Pons (tissue), 1 donor: ENCODE measurements at regions not wholly inside any gene's neighbourhood (a gene's known extent, or its start where the extent isn't known, plus 50 kb on each side); places are given as distances from the start of the nearest gene placed in this dataset.
A peak's percentile ranks its signal among the peaks of the same experiment; 100 is the strongest.
"Not testable (repeated sequence)": the region's sequence is repeated elsewhere in the genome, so short reads cannot be mapped to it uniquely, and the experiment has no call there.

Experiments
- DNase-seq: peaks from one replicate; pipeline ENCODE4 v3.0.0-alpha.2; 2016; ENCODE audit warnings: low spot score

DNA sequence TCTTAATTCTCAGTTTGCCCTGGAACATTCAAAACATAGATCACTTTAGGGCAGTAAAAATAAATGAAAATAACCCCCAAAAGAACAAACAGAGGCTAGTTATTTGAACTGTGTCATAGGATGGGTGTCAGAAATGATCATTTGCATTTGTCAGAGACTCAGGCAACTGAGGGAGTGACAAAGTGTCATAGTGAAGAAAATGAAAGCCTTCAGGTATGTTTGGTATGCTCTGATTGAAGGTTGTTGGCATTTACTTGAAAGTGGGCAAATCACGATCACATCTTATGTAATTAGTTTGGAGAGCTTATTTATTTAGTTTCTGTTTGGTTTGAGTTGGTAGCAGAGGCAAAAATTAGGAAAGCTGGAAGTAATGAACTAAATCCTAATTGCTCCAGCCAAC, 880.9 kb downstream of the ANKRD7 start:
- no peak for DNase-seq

DNA sequence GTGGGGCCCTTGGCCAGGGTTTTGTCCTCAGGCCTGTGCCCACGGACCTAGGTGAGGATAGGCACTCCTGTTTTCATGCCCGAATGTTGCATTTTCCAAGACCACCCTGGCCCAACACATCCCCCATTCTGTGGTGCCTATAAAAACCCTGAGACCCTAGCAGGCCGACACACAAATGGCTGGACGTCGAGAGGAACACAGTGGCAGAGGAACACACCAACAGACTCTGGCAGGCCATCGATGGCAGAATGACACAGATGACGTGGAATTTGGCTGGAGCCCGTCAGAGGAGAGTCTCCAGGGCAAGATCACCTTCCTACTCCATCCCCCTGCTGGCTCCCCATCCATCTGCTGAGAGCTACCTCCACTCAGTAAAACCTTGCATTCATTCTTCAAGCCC, 898.8 kb downstream of the ANKRD7 start:
- no peak for DNase-seq

GRCh38 chr7:119127706-119128105, 903.2 kb downstream of the ANKRD7 start:
- no peak for DNase-seq

- DNase-seq, result no peak
Observed at GRCh38 chr7:119132436-119132835, 907.9 kb downstream of the ANKRD7 start.

DNA sequence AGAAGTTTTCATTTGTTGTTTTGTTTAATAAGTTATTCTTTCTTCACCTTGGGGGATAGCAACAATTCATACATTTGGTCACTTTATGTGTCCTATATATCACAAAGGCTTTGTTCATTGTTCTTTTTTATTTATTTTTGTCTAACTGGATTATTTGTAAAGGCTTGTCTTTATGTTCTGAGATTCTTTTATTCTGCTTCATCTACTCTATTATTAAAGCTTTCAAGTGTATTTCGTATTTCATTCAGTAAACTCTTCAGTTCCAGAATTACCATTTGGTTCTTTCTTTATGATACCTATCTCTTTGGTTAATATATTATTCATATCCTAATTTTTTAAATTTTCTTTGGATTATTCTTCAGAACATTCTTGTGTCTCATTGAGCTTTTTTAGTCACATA, 942.9 kb downstream of the ANKRD7 start:
- DNase-seq, result no peak

DNA sequence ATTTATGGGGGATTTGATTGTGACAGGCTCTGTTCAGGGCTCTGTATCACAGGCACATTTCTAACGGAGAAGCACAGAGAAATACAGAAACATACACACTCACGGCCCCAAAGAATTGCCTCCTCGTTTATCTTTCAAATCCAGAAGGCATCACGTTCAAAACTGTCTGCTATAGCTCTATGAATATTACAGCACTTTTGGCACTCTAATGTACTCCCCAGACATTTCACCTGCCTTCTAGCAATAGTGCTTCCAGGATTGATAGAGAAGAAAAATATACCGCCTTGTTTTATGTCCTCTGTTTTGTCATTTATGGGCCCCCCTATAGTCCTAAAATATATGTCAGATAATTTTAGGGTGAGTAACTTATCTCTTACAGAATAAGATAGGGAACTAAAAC, 947.5 kb downstream of the ANKRD7 start:
- no peak for DNase-seq

- peak; percentile 81 for DNase-seq
Observed at GRCh38 chr7:119175911-119176627, 951.6 kb downstream of the ANKRD7 start.

DNA sequence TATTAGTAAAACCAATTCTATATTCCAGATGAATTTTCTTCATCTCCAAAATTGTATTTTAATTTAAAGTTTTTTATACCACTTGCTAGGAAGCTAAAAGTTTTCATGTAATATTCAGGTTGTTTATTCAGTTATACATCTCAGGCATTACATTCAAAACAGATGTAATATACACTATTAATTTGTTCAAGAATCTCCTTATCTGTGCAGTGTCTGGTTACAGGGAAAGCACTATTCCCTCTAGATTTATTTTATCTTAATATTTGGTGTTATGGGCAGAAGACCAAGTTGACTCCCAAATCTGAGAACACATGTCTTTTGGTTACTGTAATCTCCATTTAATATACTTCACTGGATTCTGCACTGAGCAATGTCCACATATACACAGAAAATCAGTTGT, 953.4 kb downstream of the ANKRD7 start:
- no peak for DNase-seq

DNA sequence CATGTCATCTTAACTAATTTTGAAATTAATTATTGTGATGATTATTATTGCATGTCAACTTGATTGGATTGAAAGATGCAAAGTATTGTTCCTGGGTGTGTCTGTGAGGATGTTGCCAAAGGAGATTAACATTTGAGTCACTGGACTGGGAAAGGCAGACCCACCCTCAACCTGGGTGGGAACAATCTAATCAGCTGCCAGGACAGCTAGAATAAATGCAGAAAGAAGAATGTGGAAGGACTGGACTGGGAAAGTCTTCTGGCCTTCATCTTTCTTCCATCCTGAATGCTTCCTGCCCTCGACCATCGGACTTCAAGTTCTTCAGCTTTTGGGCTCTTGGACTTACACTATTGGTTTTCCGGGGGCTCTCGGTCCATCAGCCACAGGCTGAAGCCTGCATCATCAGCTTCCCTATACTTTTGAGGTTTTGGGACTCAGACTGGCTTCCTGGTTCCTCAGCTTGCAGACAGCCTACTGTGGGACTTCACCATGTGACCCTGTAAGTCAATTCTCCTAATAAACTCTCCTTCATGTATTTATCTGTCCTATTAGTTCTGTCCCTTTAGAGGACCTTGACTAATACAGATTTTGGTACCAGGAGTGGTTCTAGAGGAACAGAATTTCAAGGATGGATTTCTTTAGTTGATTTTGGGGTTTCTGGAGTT, 959.8 kb downstream of the ANKRD7 start:
- DNase-seq, result no peak

- no peak for DNase-seq
Observed at GRCh38 chr7:119196183-119196582, 971.7 kb downstream of the ANKRD7 start.

DNA sequence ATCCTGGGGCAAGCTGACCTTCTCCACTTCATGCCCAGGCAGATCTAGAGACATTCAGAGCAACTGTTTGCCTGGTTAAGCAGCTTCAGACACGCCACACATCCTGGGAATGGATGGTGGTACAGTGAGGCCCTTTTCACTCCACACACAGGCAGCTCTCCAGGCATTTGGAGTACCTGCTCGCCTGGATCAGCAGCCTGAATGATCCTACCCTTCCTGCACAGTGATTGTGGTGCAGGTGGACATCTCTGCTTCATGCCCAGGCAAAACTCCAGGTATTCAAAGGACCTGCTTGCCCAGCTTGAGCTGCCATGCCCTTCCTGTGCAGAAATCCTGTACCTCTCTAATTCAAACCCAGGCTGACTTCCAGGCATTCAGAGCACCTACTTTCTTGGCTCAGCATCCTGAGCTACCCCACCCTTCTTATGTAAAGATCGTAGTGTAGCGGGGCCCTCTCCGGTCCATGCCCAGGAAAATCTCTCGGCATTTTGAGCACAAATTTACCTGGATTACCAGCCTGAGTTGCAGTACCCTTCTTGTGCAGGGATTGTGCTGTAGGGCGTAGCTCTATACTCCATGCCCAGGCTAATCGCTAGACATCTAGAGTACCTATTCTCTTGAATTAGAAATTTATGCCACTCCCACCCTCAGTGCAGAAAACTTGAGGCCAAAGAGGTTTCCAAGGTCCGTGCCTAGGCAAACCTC, 972.8 kb downstream of the ANKRD7 start:
- DNase-seq, result no peak

GRCh38 chr7:119197877-119198527, 973.5 kb downstream of the ANKRD7 start:
- DNase-seq, result peak; percentile 19

GRCh38 chr7:119219663-119220062, 995.2 kb downstream of the ANKRD7 start:
- DNase-seq, result no peak

GRCh38 chr7:119223930-119224329, 999.4 kb downstream of the ANKRD7 start:
- no peak for DNase-seq

- no peak for DNase-seq
Observed at GRCh38 chr7:119228482-119228881, 1004.0 kb downstream of the ANKRD7 start.

DNA sequence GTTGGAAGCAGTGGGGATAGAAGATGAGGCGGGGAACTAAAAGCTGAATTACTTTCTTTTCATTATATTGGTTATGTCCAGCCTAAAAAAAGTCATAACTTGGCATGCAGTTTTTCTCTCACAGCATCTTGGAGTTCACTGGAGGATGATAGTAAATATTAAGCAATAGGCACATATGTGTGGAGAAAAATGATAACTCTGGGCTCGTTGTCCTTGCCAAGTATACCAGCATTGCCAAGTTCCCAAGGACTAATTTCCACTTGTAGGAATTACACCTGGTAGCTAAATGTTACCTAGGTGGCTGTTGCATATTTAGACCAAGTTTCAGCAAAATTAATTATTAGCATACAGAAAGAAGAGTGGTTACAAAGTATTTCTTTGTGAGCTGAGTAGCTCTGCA, 1007.6 kb downstream of the ANKRD7 start:
- no peak for DNase-seq

DNA sequence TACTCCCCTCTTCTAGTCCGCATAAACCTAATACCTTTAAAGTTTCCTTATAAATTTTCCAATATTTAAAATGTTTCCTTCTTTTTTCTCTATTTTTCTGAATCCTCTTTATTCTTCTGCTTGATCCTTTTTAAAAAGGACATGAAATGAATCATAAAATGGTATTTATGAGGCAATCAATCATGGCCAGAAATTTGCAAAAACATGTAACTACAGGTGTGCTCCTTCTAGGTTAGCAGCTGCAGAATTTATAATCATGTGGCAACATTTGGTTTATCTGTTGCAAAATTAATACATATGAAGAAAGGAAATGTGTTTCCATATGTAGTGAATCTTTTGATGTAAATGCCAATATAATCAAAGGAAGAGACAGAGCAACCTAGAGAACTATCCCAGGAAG, 1008.5 kb downstream of the ANKRD7 start:
- DNase-seq, result no peak

GRCh38 chr7:119252962-119253361, 1020.0 kb upstream of the KCND2 start:
- DNase-seq, result no peak

- DNase-seq, result no peak
Observed at GRCh38 chr7:119254742-119255141, 1018.2 kb upstream of the KCND2 start.

DNA sequence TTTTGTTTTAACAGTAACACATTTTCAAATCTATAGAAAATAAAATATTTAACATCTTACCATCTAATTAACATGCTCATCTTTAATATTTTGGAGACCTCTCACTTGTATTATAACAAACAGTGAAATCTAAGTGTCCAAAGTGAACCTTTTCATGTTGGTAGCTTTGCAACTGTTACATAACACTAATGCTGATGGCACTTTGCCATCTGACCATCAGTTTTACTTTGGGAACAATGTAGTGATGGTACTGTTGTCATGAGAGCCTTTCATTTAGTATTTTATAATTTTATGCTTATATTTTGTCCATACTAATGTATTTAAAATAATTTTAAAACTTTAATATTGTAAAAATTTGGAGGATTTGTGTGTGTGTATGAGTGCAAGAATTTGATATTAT, 1017.0 kb upstream of the KCND2 start:
- DNase-seq, result no peak

- DNase-seq, result no peak
Observed at GRCh38 chr7:119256446-119257131, 1016.4 kb upstream of the KCND2 start.

- not testable (repeated sequence) for DNase-seq
Observed at GRCh38 chr7:119266790-119267189, 1006.2 kb upstream of the KCND2 start.
